NCI-H2107 treated with DMSO at 0.1 percent for 48 hours (cell line): ENCODE measurements at regions not wholly inside any gene's neighbourhood (a gene's known extent, or its start where the extent isn't known, plus 50 kb on each side); places are given as distances from the start of the nearest gene placed in this dataset.
"Not testable (repeated sequence)": the region's sequence is repeated elsewhere in the genome, so short reads cannot be mapped to it uniquely, and the experiment has no call there.

Experiments
- DNase-seq: peaks from one replicate; lab custom pipeline; 2025; ENCODE audit not compliant: unreplicated experiment; lab: John Stamatoyannopoulos, UW

GRCh38 chr10:35888400-35888799 lies 246.3 kb upstream of the FZD8 start:
- no peak for DNase-seq

DNA sequence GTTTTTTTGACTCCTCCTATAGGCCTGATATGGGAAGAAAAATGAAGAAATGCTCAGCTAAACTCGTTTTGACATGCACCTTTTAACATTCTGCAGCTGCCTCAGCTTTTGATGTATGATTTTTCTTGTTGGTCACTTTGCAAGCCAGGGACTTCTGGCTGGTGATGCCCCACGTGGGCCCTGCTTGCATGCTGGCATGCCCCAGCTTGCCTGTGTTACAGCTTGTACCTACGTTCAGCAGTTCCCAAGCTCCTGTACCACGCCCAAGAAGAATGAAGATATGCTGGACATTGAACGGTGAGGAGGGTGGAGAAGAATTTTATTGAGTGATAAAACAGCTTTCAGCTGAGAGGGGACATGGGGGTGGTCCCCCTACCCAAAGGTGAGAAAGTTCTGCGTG lies 245.6 kb upstream of the FZD8 start:
- DNase-seq, result no peak

DNA sequence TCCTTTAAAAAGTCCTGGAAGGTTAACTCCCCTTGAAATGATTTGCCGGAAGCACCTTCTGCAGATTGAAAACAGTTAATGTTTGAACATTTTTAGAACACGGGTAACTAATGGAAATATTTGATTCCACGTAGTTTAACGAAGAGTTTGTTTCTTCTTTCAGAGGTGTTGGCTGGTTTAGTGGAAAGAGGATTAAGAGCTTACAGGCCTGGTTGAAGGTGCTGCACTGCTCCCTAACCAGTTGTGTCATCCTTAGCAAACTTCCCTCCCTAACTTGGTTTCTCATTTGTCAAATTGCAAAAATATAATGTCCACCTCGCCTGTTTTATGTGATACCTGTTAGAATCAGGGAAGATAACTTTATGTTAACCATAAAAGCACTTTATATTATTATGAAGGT lies 243.0 kb upstream of the FZD8 start:
- no peak for DNase-seq

DNA sequence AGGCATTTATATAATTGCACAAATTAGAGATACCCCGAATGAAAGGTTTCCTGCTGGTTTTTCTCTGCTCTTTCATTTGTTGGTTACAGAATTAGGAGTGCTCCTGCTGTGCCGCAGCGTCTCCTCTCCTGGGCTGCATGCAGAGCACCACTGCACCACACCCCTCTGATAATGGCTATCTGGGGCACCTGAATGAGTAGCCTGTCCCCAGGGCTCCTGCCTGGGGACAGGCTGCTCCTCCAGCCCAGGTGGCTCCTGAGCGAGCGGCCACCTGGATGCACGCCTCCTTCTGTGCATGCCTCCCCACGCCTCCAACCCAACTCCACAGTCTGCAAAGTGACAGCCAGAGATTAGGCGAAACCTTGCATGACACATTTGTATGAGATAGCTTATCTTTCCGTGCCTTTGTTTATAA lies 242.6 kb upstream of the FZD8 start:
- DNase-seq, result peak; percentile 75

- DNase-seq, result no peak
These were observed 240.5 kb upstream of the FZD8 start for GRCh38 chr10:35882422-35883150.

GRCh38 chr10:35881320-35881719 lies 239.2 kb upstream of the FZD8 start:
- DNase-seq, result no peak

GRCh38 chr10:35876248-35876647 lies 234.2 kb upstream of the FZD8 start:
- DNase-seq, result no peak

DNA sequence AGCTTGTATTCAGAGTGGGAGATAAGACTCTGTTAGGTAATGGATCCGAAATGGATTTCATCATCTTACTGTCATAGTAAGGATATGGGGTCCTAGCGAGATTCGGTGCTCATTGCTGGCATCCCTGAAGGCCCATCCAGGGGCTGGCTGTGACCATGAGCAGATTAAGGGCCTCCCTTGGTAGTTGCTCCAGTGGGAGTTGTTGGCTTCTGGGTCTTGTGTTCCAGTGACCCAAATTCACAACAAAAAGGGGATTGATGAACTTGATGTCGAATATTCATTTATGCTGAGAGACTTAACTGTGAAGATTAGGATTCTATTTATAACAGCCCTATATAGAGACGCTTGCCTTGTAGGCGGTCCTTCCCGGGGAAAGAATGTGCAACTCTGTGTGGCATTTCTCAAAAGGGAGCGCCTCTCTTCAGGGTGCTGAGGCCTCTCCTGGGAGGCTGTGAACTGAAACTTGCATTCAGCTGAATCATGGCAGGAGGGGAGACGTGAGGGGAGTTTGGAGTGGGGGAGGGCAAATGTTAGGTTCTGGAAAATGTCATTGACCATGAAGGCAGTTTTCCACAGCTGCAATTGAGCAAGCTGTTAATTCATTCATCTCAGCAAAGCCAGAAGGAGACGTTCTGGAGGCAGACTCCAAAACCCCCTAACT lies 233.1 kb upstream of the FZD8 start:
- DNase-seq, result no peak

DNA sequence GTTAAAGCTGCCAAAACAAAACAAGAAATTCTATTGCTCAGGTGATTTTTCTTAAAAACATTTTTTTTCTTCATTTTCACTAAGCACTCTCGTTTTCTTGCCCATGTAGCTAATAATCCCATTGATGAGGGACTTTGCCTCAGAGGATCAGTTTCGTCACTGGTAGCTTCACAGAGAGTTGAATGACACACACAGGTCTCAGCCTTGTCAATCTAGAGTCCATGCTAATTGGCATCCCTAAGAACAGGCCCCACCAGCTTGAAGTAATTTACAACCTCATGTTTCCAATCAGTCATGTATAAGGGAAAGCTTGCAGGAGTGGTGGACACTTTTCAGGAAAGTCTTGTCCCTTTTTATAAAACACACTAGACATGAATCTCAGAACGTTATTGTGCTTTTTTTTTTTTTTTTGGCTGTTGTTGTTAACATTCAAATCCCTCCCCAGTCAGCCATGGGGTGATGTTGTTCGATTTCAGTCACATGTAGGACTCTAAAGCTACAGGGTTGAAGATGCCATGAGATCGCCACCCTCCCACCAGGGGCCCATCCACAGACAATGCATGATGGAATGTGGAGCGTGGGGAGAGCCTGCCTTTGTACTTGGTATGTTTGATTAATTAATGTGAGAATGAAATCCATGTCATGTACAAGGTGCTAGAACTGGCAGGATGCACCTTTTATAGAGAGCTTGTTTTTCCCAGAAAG lies 232.4 kb upstream of the FZD8 start:
- DNase-seq, result no peak

DNA sequence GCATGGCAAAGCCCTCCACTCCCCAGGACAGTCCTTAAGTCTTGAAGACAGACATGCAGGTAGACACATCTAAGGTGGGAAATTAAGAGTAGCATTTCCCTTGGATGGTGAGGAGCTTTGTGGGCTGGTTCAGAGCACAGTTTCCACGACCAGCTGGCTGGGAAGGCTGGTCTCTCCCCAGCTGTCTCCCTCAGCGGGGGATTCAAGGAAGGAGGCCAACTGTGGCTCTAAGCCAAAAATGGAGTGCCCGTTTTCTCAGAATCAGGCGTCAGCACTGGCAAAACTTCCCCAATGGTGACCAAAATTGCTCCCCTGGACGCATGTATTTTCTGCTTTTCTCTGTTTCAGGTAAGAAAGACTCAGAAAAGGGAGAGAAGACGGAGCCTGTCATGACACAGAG lies 230.6 kb upstream of the FZD8 start:
- no peak for DNase-seq

DNA sequence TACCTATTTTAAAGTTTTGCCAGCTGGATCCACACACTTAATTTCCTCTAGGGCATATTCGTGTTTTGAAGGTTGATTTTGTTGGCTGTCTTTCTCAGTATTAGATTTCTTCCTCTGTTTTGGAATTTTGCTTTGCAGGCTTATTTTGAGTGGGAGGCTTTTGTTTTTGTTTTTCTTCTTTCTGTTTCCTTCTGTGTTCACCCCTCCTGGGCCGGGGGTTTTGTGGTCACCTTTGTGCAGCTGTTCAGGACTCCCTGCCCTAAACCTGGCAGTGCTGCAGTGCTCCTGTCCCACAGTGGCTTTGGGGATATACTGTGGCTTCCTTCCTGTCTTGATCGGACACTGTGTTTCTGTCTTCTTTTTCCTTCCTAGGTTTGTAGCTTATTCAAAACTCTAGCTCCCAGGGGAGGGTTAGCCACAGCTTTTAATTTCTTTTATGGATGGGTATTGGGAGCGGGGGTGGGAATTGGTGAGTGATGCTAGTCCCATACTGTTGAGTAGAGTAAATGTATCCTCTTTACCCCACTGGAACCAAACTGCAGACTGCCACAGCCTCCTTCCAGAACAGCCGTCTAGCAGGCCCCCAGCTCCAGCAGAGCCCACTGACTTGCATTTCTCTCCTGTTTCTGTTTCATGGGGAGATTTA lies 228.7 kb upstream of the FZD8 start:
- no peak for DNase-seq

DNA sequence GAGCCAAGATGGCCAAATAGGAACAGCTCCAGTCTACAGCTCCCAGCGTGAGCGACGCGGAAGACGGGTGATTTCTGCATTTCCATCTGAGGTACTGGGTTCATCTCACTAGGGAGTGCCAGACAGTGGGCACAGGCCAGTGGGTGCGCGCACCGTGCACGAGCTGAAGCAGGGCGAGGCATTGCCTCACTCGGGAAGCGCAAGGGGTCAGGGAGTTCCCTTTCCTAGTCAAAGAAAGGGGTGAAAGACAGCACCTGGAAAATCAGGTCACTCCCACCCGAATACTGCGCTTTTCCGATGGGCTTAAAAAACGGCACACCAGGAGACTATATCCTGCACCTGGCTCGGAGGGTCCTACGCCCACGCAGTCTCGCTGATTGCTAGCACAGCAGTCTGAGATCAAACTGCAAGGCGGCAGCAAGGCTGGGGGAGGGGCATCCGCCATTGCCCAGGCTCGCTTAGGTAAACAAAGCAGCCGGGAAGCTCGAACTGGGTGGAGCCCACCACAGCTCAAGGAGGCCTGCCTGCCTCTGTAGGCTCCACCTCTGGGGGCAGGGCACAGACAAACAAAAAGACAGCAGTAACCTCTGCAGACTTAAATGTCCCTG lies 216.7 kb upstream of the FZD8 start:
- DNase-seq, result not testable (repeated sequence)

DNA sequence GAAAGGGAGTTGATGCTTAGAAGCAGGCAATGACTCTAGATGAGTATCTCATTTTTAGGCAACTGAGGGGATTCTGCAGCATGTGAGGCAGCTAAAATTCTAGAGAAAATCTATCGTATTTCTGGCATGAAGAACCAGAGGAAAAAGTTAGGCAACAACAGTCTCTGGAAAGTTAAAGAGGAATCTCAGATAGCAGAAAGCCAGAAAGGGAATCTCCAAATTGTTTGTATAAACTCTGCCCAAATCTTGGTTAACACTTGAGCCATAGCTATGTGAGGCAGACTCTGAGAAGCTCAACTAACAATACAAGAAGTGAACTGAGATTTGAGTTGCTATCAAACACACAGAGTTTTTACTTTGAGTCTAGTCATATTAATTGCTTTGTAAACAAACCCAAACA lies 215.8 kb upstream of the FZD8 start:
- no peak for DNase-seq

- no peak for DNase-seq
These were observed 213.3 kb upstream of the FZD8 start for GRCh38 chr10:35855155-35855947.

DNA sequence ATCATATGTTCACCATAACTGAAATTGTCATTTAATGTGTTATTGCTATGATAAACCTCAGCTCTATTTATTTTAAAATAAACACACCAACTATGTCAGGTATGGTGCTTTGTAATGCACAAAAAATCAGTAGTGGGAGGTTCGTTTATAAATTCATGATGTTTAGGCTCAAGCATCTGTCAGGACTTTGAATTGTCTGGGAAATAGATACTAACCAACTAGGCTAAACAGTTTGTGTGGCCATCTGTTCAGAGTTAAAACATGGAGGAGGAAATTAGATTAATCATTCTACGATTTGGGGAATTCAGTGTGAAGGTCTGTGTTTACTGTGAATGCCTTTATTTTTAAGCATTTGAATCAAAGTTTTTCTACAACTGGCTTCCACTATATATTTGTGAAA lies 212.6 kb upstream of the FZD8 start:
- DNase-seq, result no peak

GRCh38 chr10:35852721-35853120 lies 210.6 kb upstream of the FZD8 start:
- no peak for DNase-seq

- no peak for DNase-seq
These were observed 206.3 kb upstream of the FZD8 start for GRCh38 chr10:35848412-35848811.

DNA sequence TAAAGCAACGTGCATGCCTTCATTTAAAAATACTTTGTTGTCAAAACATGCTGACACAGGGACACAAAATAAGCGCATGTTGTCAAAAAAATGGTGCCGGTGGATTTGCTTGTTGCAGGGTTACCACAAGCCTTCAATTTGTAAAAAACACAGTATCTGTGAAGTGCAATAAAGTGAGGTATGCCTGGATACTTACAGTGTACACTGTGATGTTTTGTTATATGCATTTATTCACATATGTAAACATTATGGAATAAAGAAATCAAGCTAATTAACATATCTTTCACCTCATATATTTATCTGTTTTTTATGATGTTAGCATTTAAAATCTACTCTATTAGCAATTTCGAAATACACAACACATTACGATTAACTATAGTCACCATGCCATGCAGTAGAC lies 202.6 kb upstream of the FZD8 start:
- no peak for DNase-seq

- DNase-seq, result no peak
These were observed 201.6 kb upstream of the FZD8 start for GRCh38 chr10:35843524-35844181.

DNA sequence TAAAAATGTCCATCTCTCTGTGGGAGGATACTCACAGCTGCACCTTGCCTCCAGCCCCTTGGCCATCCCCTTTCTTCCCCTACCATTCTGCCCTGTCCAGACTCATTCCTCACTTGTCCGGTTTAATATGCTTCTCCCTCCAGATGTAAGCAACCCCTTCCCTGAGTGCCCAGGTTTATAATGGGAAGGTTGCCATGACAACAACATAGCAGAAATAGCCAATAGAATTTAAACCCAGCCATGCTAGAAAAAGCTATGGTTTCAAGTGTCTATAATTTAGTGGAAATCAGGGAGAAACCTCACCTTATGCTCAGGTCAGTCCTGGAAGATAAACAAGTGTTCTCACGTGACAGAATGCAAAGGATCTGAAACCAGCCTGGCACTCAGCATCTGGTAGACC lies 196.0 kb upstream of the FZD8 start:
- DNase-seq, result no peak
